Liver (tissue), 8 donors: ENCODE measurements at regions not wholly inside any gene's neighbourhood (a gene's known extent, or its start where the extent isn't known, plus 50 kb on each side); places are given as distances from the start of the nearest gene placed in this dataset.

Experiments used
- DNase-seq: peaks from one replicate; pipeline ENCODE4 v3.0.0-alpha.2; 2017; ENCODE audit warnings: low spot score
- H3K27ac ChIP-seq, 2 donors: one replicate each; pipeline ENCODE4 v1.7.0; 2013; ENCODE audit warnings: inconsistent platforms in 2 of 2, low read length in 2 of 2, control low read depth in 1 of 2, low read depth in 1 of 2, mild to moderate bottlenecking in 1 of 2
- H3K27me3 ChIP-seq, 4 donors: one replicate each; pipeline versions ENCODE4 v1.6.1 to v1.7.0; 2013; ENCODE audit warnings: low read length in 3 of 4, inconsistent platforms in 1 of 4, mild to moderate bottlenecking in 1 of 4, moderate library complexity in 1 of 4; ENCODE audit not compliant: control insufficient read depth in 4 of 4, insufficient read depth in 4 of 4
- H3K36me3 ChIP-seq, 4 donors: one replicate each; pipeline versions ENCODE4 v1.6.1 to v1.7.0; 2013; ENCODE audit warnings: low read length in 3 of 4, mild to moderate bottlenecking in 3 of 4, low read depth in 1 of 4, moderate library complexity in 1 of 4; ENCODE audit not compliant: control insufficient read depth in 4 of 4, insufficient read depth in 3 of 4
- H3K4me1 ChIP-seq, 4 donors: one replicate each; pipeline versions ENCODE4 v1.6.1 to v1.7.0; 2013; ENCODE audit warnings: low read length in 3 of 4, mild to moderate bottlenecking in 3 of 4, moderate library complexity in 1 of 4; ENCODE audit not compliant: control insufficient read depth in 4 of 4, insufficient read depth in 4 of 4
- H3K4me3 ChIP-seq, 3 donors: one replicate each; pipeline versions ENCODE4 v1.6.1 to v1.7.0; 2013; ENCODE audit warnings: low read length in 3 of 3, control low read depth in 1 of 3, low read depth in 1 of 3, mild to moderate bottlenecking in 1 of 3
- H3K9ac ChIP-seq, 2 donors: one replicate each; pipeline ENCODE4 v1.7.0; 2013; ENCODE audit warnings: low read length in 2 of 2, mild to moderate bottlenecking in 2 of 2, moderate library complexity in 2 of 2, control low read depth in 1 of 2, low read depth in 1 of 2
- H3K9me3 ChIP-seq, 4 donors: one replicate each; pipeline versions ENCODE4 v1.6.1 to v1.7.0; 2013; ENCODE audit warnings: low read length in 3 of 4; ENCODE audit not compliant: control insufficient read depth in 4 of 4
- ATF3 ChIP-seq: IDR thresholded peaks from 2 replicates; pipeline ENCODE4 v1.6.1; 2016; ENCODE audit warnings: antibody characterized with exemption
- CTCF ChIP-seq: fragments of 150-350 bp; IDR thresholded peaks from 2 replicates; pipeline ENCODE4 v1.5.1; 2017; ENCODE audit warnings: improper control_type of control experiment, low read depth, low read length; ENCODE audit not compliant: missing input control
- EGR1 ChIP-seq, 2 donors: IDR thresholded peaks; 2 replicates each; pipeline ENCODE4 v1.6.1; 2016 to 2018; ENCODE audit warnings: antibody characterized with exemption in 2 of 2, low read depth in 2 of 2
- GABPA ChIP-seq, 2 donors: IDR thresholded peaks in 1 of 2; conservative IDR thresholded peaks in 1 of 2; 2 replicates each; pipeline ENCODE4 v1.6.1; 2016; ENCODE audit warnings: antibody characterized with exemption in 2 of 2, mild to moderate bottlenecking in 1 of 2, moderate library complexity in 1 of 2
- HNF4A ChIP-seq, 2 donors: conservative IDR thresholded peaks; 2 replicates each; pipeline ENCODE4 v1.6.1; 2016; ENCODE audit warnings: antibody characterized with exemption in 2 of 2, mild to moderate bottlenecking in 2 of 2
- HNF4G ChIP-seq: IDR thresholded peaks from 2 replicates; pipeline ENCODE4 v1.6.1; 2016; ENCODE audit warnings: antibody characterized with exemption
- JUND ChIP-seq, 2 donors: IDR thresholded peaks; 2 replicates each; pipeline ENCODE4 v1.6.1; 2016; ENCODE audit warnings: antibody characterized with exemption in 2 of 2
- MAX ChIP-seq: IDR thresholded peaks from 2 replicates; pipeline ENCODE4 v1.6.1; 2016; ENCODE audit warnings: antibody characterized with exemption
- NR2F2 ChIP-seq: IDR thresholded peaks from 2 replicates; pipeline ENCODE4 v1.6.1; 2016; ENCODE audit warnings: antibody characterized with exemption
- REST ChIP-seq: IDR thresholded peaks from 2 replicates; pipeline ENCODE4 v1.6.1; 2016; ENCODE audit warnings: antibody characterized with exemption, mild to moderate bottlenecking
- RXRA ChIP-seq, 2 donors: IDR thresholded peaks; 2 replicates each; pipeline ENCODE4 v1.6.1; 2017 to 2018; ENCODE audit warnings: antibody characterized with exemption in 2 of 2, mild to moderate bottlenecking in 1 of 2
- SP1 ChIP-seq: IDR thresholded peaks from 2 replicates; pipeline ENCODE4 v1.6.1; 2018; ENCODE audit warnings: antibody characterized with exemption, mild to moderate bottlenecking
- TAF1 ChIP-seq: conservative IDR thresholded peaks from 2 replicates; pipeline ENCODE4 v1.6.1; 2016; ENCODE audit warnings: antibody characterized with exemption, mild to moderate bottlenecking
- YY1 ChIP-seq: IDR thresholded peaks from 2 replicates; pipeline ENCODE4 v1.6.1; 2016; ENCODE audit warnings: antibody characterized with exemption, mild to moderate bottlenecking
- WGBS: extraction: QIAGEN DNeasy Blood & Tissue Kit; methylation state at CpG from one replicate; pipeline ENCODE4 v1.1.7; 2013; 5-methylcytosine and 5-hydroxymethylcytosine counted together
- donor health status: healthy.
- donor health status: healthy.
- donor health status: healthy.
- donor health status: healthy.
- donor health status: healthy.

- no peaks in the 10 kb centered on the region for H3K4me1 ChIP-seq
- no peak for DNase-seq
- H3K27me3 ChIP-seq: no peaks in the 10 kb centered on the region
- H3K27ac ChIP-seq: no peak overlapping the region
- H3K9me3 ChIP-seq: peaks cover 0 to 2% (median 0%) of the 10 kb centered on the region in 4 donors
- H3K4me3 ChIP-seq: no peak overlapping the region
- no peaks in the 10 kb centered on the region for H3K36me3 ChIP-seq
- TF ChIP-seq NR2F2: no peak
- no peak for TF ChIP-seq YY1
- no peak for TF ChIP-seq REST
- TF ChIP-seq SP1: no peak
- TF ChIP-seq HNF4G: no peak
- no peak for TF ChIP-seq ATF3
- TF ChIP-seq CTCF: no peak
- TF ChIP-seq TAF1: no peak
- TF ChIP-seq GABPA (IDR thresholded peaks at IDR 0.05 in 1 of 2, conservative IDR thresholded peaks at IDR 0.05 in 1 of 2): no peak
- no peak for TF ChIP-seq EGR1 (IDR thresholded peaks at IDR 0.05; ENCODE audit: low read depth in 2 of 2)
- no peak for TF ChIP-seq MAX
- no peak for TF ChIP-seq JUND (IDR thresholded peaks at IDR 0.05)
- no peak for TF ChIP-seq RXRA (IDR thresholded peaks at IDR 0.05)
- TF ChIP-seq HNF4A (conservative IDR thresholded peaks at IDR 0.05): no peak
- no peak overlapping the region for H3K9ac ChIP-seq
- WGBS: 82% methylated on average over 1 of the region's 1 CpG
Measured at GRCh38 chr2:145064511-145064910, 544.6 kb upstream of the ZEB2 start.

- H3K4me1 ChIP-seq: no peaks in the 10 kb centered on the region
- H3K4me3 ChIP-seq: no peak overlapping the region
- H3K36me3 ChIP-seq: no peaks in the 10 kb centered on the region
- no peak overlapping the region for H3K9ac ChIP-seq
- no peak for DNase-seq
- H3K27me3 ChIP-seq: no peaks in the 10 kb centered on the region
- no peaks in the 10 kb centered on the region for H3K9me3 ChIP-seq
- 93% methylated on average over 3 of the region's 3 CpGs for WGBS
- TF ChIP-seq NR2F2: no peak
- no peak for TF ChIP-seq TAF1
- TF ChIP-seq RXRA (IDR thresholded peaks at IDR 0.05): no peak
- no peak for TF ChIP-seq HNF4A (conservative IDR thresholded peaks at IDR 0.05)
- H3K27ac ChIP-seq: no peak overlapping the region
Measured at GRCh38 chr2:145060876-145061275, 541.0 kb upstream of the ZEB2 start.
